Activated naive CD4-positive, alpha-beta T cell treated with anti-CD3 and anti-CD28 coated beads, Interleukin-2, amount 50 U/mL, for 72 hours (primary cell): ENCODE measurements at regions not wholly inside any gene's neighbourhood (a gene's known extent, or its start where the extent isn't known, plus 50 kb on each side); places are given as distances from the start of the nearest gene placed in this dataset.
"Not testable (repeated sequence)": the region's sequence is repeated elsewhere in the genome, so short reads cannot be mapped to it uniquely, and the experiment has no call there.

Experiments
- ATAC-seq, 2 donors: fragments of 150-1000 bp; cut with Tn5 transposase; 2 replicates each; pipeline ENCODE4 v1.10.0; 2021; ENCODE audit warnings: mild to moderate bottlenecking in 2 of 2, moderate library complexity in 2 of 2
- DNase-seq, 2 donors: peaks; one replicate each; pipeline ENCODE4 v3.0.0; 2021 to 2022; ENCODE audit warnings: low spot score in 2 of 2
- H3K27ac Mint-ChIP-seq, 2 donors: one replicate each; pipeline ENCODE4 v1.8.0; 2022; ENCODE audit warnings: mild to moderate bottlenecking in 2 of 2, mixed read lengths in 2 of 2
- H3K36me3 Mint-ChIP-seq, 2 donors: one replicate each; pipeline ENCODE4 v1.8.0; 2022; ENCODE audit warnings: mixed read lengths in 2 of 2
- H3K9me3 Mint-ChIP-seq, 2 donors: one replicate each; pipeline ENCODE4 v1.8.0; 2022; ENCODE audit warnings: mixed read lengths in 2 of 2

DNA sequence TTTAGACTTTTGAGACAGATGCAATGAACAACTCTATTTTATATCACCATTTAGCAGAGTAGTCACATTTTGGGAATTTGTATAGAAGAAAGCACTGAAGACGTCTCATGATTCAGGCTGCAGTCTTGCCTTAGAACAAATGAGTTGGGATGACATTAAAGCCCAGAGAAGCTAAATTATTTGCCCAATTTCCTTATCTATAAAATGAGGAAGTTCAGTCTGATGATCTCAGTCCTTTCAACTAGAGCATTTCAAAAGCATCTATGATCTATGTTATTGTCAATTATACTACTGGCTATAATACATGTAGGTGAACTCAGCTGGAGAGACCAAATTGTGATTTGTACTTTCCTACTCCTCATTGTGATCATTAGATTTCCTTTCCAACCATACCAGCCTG is 154.1 kb downstream of the OSTF1 start:
- DNase-seq (no peak), ATAC-seq (no peak)
- Mint-ChIP-seq H3K27ac (no peak overlapping the region), H3K9me3 (peaks cover 13 to 14% of the 10 kb centered on the region in 2 donors), H3K36me3 (peaks cover 11 to 15% of the 10 kb centered on the region in 2 donors)

DNA sequence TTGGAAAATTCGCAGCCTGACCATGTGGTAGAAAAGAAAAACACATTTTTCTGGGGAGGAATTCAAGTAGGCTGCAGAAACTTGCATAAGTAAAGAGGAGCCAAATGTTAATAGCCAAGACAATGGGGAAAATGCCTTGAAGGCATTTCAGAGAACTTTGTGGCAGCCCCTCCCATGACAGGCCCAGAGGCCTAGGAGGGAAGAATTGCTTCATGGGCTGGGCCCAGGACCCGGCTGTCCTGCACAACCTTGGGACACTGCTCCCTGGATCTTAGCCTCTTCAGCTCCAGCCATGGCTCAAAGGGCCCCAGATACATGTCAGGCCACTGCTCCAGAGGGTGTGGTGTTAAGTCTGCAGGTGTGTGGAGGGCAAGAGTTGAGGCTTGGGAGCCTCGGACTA is 158.6 kb downstream of the OSTF1 start:
- no peak for DNase-seq
- Mint-ChIP-seq H3K36me3 (peaks cover 23 to 49% of the 10 kb centered on the region in 2 donors), H3K9me3 (peaks cover 26% of the 10 kb centered on the region in 2 donors), H3K27ac (no peak overlapping the region)
- ATAC-seq, result no peak

DNA sequence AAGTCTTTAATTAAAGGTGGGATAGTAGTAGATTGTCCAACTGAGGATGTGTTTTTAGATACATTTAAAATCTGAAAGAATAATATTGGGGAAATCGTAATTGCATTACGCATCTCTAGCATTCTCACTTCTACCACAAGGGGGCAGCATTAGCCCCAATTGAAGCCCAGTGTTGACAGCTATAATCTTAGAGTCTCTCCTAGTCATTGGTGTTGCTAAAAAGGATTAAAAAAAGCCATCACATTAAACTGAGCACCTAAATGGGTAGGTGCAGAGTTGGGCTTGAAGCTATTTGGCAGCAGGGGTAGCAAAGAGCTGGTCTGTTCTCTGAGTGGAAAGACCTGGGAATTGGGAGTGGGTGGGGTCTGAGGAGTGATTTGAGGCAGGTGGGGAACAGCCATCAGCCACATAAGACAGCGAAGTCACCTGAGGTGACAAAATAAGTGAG is 177.2 kb downstream of the OSTF1 start:
- Mint-ChIP-seq H3K27ac (no peak overlapping the region), H3K36me3 (peaks cover 0 to 8% of the 10 kb centered on the region in 2 donors), H3K9me3 (no peaks in the 10 kb centered on the region)
- DNase-seq (peak in 1 of 2 donors; percentile 63), ATAC-seq (peak; percentile 53 to 60)

DNA sequence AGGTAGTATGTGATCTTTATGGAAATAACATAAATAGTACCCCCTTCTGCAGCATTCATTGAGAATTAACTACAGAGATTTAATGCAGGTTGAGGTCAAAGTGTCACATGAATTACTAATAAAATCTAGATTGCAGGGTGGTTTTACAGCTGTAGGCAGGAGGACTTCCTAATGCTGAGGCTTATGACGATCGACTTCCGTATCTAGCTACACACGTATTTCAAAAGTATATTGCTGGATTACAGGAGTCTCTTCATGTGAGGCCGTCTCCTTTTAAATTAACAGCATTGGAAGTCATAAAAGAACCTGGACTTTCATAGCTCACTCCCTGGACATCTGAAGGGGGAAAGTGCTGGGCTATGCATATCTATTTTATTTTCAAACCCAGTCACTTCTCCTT is 180.9 kb downstream of the OSTF1 start:
- DNase-seq (no peak), ATAC-seq (no peak)
- H3K27ac Mint-ChIP-seq, result no peak overlapping the region
- peaks cover 6 to 7% of the 10 kb centered on the region in 2 donors for H3K9me3 Mint-ChIP-seq
- peaks cover 6 to 8% of the 10 kb centered on the region in 2 donors for H3K36me3 Mint-ChIP-seq

DNA sequence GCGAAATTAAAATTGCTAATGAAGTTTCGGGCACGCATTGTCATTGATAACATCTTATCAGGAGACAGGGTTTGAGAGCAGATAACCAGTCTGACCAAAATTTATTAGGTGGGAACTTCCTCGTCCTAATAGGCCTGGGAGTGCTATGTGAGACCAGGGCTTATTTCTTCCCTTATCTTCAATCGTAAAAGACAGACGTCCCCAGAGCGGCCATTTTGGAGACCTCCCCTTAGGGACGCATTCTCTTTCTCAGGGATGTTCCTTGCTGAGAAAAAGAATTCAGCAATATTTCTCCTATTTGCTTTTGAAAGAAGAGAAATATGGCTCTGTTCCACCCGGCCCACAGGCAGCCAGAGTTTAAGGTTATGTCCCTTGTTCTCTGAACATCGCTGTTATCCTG is 184.7 kb downstream of the OSTF1 start:
- H3K36me3 Mint-ChIP-seq, H3K9me3 Mint-ChIP-seq, DNase-seq, H3K27ac Mint-ChIP-seq, ATAC-seq: not testable (repeated sequence)

DNA sequence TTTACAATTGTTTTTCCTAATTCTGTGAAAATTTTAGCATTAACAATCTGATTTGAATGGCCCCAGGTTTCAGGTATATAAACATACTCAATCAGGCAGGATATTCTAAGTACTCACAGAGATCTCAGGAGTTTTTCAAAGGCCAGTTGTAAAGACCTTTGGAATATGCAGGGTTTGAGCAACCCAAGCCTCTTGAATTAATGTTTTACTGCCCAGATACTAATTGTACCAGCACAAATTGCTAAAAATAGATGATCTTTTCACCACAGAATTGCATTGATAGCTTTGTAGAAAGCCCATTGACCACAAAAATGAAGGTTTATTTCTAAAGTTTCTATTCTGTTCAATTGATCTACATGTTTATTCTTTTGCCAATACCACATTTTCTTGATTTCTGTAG is 186.5 kb downstream of the OSTF1 start:
- ATAC-seq, result no peak
- no peak overlapping the region for H3K27ac Mint-ChIP-seq
- peaks cover 6 to 7% of the 10 kb centered on the region in 2 donors for H3K9me3 Mint-ChIP-seq
- DNase-seq, result no peak
- H3K36me3 Mint-ChIP-seq, result peaks cover 6 to 8% of the 10 kb centered on the region in 2 donors

DNA sequence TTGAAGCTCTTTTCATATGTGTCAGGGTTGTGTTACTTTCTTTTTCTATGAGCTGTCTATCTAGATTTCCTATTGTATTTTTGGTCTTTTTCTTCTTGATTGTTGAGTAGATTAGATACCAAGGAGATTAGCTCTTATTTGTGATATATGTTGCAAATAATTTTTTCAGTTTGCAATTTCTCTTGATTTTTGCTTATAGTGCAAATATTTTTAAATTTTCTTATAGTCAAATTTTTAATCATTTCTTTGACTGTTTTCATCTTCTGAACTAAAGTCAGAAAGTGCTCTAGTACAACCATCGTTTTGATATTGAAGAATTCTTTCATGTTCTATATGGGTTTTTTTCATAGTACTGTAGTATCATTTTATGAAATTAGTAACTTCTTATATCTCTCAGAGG is 193.7 kb downstream of the OSTF1 start:
- no peak for DNase-seq
- peaks cover 3 to 9% of the 10 kb centered on the region in 2 donors for H3K9me3 Mint-ChIP-seq
- no peak for ATAC-seq
- H3K36me3 Mint-ChIP-seq, result peaks cover 0 to 9% of the 10 kb centered on the region in 2 donors
- no peak overlapping the region for H3K27ac Mint-ChIP-seq

DNA sequence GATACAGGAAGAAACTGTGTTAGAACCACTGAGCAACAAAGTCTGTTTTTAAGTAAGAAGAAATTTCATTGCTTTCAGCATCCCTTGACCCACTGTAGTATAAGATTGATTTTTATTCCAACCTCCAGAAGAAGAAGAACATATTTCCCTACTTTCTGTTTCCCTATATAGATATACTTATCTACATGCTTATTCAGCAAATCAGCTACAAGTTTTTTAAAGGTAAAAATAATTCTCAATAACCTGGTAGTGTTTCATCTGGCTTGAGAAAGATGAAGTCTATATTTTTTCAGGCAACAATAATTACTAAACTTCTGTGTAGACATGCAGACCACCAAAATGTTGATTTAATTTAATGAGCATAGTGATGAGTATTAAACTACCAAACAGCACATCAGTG is 201.0 kb downstream of the OSTF1 start:
- peaks cover 0 to 22% of the 10 kb centered on the region in 2 donors for H3K36me3 Mint-ChIP-seq
- no peak overlapping the region for H3K27ac Mint-ChIP-seq
- peaks cover 4 to 10% of the 10 kb centered on the region in 2 donors for H3K9me3 Mint-ChIP-seq
- ATAC-seq, result no peak
- no peak for DNase-seq

DNA sequence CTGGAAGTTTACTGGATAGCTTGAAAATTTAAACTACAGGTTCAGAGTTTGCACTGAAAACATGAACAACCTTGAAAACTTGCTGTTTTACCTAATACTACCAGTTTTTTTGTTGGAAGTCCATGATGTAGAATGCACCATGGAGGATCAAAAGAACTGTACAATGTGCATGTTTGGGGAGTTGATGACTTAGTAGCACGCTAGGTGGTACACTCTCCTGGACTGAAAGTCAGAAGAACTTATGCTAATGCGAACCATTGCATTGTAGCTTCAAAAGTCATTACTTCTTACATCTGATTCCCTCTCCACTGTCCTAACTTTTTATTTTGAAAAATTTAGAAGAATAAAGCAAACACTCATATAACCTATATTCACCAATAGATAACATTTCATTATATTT is 211.0 kb downstream of the OSTF1 start:
- Mint-ChIP-seq H3K9me3 (no peaks in the 10 kb centered on the region), H3K27ac (no peak overlapping the region), H3K36me3 (no peaks in the 10 kb centered on the region)
- no peak for DNase-seq
- no peak for ATAC-seq

DNA sequence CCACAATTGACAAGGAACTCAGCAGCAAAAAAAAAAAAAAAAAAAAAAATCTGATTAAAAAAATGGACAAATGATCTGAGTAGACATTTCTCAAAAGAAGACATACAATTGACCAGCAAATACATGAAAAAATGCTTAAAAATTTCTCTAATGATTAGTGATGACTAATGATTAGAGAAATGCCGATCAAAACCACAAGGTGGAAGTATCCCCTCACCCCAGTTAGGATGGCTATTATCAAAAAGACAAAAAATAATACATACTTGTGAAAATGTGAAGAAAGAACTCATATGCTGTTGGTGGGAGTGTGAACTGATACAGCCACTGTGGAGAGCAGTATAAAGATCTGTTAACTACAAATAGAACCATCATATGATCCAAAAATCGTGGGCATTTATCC is 245.3 kb downstream of the OSTF1 start:
- H3K36me3 Mint-ChIP-seq, result peaks cover 0 to 7% of the 10 kb centered on the region in 2 donors
- ATAC-seq, result no peak

DNA sequence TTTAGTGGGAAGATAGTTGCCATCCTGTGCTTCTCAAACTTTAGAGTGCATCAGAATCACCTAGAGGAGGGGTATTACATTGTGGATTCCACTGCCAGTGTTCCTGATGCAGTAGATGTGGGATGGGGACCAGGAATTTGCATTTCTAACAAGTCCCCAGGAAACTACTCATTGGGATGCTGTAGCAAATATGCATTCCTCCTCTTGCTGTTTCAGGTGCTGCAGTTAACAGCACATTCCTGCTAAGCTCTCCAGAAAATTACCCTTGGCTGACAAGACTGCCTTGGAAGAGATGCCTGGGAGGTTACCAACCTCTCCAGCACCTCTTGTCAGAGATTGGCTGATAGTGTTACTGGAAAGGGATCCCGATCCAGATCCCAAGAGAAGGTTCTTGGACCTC is 270.5 kb downstream of the OSTF1 start:
- ATAC-seq, result no peak
- peaks cover 6 to 8% of the 10 kb centered on the region in 2 donors for H3K9me3 Mint-ChIP-seq
- H3K27ac Mint-ChIP-seq, result no peak overlapping the region
- H3K36me3 Mint-ChIP-seq, result peaks cover 6 to 8% of the 10 kb centered on the region in 2 donors
- no peak for DNase-seq

More for the DNA sequence above, 245.3 kb downstream of the OSTF1 start:
- Mint-ChIP-seq H3K9me3 (peaks cover 14 to 15% of the 10 kb centered on the region in 2 donors), H3K27ac (no peak overlapping the region)
- DNase-seq, result no peak

DNA sequence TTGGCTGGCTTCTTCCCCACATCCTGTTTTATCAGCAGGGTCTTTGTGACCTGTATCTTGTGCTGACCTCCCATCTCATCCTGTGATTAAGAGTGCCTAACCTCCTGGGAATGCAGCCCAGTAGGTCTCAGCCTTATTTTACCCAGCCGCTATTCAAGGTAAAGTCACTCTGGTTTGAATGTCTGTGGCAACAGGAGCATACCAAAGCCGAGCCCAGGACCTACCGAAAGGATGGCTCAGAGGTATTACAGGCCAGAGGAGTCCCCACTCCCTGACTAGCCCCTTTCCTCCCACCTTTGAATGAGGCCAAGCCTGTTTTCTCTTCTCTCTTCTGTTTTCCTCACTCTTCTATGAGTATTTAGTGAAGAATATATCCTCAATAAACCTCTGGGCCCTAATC is 271.3 kb downstream of the OSTF1 start:
- Mint-ChIP-seq H3K9me3 (peaks cover 6 to 12% of the 10 kb centered on the region in 2 donors), H3K27ac (no peak overlapping the region)

DNA sequence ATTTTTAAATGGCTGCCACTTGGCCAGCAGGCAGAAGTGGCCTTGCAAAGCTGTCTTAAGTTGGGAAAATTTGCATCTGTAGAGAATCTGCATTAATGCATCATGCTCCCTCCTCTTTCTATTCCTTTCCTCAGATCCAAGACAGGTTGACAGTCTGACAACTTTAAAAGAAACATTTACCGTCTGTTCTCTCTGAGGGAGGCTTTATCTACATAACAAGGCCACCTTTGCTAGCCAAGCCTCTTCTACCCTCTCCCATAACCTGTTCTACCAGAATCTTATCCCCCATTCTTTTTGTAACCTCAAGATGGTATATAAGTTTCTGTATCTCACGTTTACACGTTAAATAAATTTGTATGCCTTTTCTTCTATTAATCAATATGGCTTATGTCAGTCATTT is 271.9 kb downstream of the OSTF1 start:
- no peak for ATAC-seq
- DNase-seq, result no peak
- no peak overlapping the region for H3K27ac Mint-ChIP-seq
- peaks cover 6 to 14% of the 10 kb centered on the region in 2 donors for H3K36me3 Mint-ChIP-seq
- peaks cover 6 to 16% of the 10 kb centered on the region in 2 donors for H3K9me3 Mint-ChIP-seq

More for the DNA sequence above, 271.3 kb downstream of the OSTF1 start:
- H3K36me3 Mint-ChIP-seq, result peaks cover 6 to 14% of the 10 kb centered on the region in 2 donors
- DNase-seq (no peak), ATAC-seq (no peak)

DNA sequence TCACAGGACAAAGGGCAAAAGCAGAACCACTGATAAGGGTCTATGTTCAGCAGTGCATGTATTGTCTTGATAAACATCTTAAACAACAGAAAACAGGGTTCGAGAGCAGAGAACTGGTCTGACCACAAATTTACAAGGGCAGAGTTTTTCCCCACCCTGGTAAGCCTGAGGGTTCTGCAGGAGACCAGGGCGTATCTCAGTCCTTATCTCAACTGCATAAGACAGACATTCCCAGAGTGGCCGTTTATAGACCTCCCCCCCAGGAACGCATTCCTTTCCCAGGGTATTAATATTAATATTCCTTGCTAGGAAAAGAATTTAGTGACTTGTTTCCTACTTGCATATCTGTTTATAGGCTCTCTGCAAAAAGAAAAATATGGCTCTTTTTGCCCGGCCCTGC is 274.1 kb downstream of the OSTF1 start:
- DNase-seq, ATAC-seq, H3K27ac Mint-ChIP-seq: not testable (repeated sequence)
- Mint-ChIP-seq H3K9me3 (peaks cover 6 to 16% of the 10 kb centered on the region in 2 donors), H3K36me3 (peaks cover 6 to 14% of the 10 kb centered on the region in 2 donors)

DNA sequence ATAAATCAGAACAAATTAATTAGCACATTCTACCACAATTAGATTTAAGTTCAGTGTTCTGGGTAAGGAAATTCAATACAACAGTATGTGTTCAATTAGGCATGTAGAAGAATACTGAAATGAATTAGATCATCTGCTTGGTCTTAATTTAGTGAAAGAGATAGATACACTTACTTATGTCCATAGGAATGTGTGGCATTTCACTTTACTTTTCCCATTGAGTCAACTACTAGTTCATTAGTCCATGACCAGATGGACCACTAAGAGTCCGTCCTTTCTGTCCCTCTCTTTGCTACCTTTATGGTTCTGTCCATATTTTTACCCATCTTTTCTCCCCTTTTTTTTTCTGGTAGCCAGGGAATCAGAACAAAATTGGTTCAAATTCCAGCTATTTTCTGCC is 276.9 kb downstream of the OSTF1 start:
- peaks cover 6 to 14% of the 10 kb centered on the region in 2 donors for H3K36me3 Mint-ChIP-seq
- no peak overlapping the region for H3K27ac Mint-ChIP-seq
- no peak for DNase-seq
- H3K9me3 Mint-ChIP-seq, result peaks cover 6 to 16% of the 10 kb centered on the region in 2 donors
- no peak for ATAC-seq

DNA sequence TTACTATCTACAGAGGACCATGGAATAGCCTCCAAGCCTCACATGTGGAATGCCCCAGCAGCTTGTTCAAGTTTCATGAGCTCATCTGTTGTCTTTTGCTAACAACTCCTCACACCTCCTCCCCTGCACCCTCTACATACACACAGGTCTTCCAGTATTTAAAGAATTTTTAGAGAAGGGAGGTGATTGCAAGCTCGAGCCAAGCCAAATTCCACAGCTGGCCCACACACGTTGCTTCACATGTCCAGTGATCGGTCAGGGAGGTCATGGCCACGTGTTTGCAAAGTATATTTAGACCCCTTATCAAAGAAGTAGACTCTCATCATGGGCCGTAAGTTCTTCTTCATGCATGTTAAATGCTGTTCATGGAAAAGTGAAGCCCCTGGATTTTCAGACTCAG is 281.7 kb downstream of the OSTF1 start:
- Mint-ChIP-seq H3K27ac (no peak overlapping the region), H3K36me3 (no peaks in the 10 kb centered on the region), H3K9me3 (peaks cover 0 to 2% of the 10 kb centered on the region in 2 donors)
- no peak for ATAC-seq
- DNase-seq, result no peak

DNA sequence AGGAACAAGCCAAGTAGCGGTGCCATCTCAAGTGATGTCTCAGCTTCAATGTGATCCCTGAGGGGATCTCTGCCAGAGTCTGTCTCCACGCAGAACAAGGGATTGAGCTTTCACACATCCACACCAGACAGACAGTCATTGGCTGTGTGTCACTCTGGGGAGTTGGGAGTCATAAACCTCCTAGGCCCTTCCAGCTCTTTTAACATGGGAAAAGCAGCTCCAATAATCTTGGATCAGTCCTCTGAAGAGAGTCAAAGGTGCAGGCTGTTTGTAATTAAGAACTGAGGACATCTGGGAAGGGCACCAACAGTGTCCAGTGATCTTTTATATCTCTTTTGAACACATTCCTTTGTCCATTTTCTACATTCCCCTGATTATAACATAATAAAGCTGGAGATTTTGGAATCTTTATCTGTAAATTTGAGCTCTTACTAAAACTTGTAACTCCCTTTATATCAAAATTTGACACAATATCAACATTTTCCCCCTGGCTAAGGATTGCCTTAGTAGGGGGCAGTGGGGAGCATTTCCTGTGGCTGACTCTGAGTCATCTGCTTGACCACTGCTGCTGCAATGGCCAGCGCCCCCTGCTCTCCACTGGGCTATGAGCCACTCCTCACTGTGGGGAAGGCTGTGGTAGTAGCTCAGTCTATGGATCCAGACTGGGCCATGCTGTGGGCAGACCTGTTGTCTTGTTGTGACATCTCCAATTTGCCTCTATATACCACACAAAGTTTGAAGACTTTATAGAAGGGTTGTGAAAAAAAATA is 284.4 kb downstream of the OSTF1 start:
- Mint-ChIP-seq H3K9me3 (no peaks in the 10 kb centered on the region), H3K36me3 (no peaks in the 10 kb centered on the region), H3K27ac (no peak overlapping the region)
- ATAC-seq (no peak), DNase-seq (no peak)

DNA sequence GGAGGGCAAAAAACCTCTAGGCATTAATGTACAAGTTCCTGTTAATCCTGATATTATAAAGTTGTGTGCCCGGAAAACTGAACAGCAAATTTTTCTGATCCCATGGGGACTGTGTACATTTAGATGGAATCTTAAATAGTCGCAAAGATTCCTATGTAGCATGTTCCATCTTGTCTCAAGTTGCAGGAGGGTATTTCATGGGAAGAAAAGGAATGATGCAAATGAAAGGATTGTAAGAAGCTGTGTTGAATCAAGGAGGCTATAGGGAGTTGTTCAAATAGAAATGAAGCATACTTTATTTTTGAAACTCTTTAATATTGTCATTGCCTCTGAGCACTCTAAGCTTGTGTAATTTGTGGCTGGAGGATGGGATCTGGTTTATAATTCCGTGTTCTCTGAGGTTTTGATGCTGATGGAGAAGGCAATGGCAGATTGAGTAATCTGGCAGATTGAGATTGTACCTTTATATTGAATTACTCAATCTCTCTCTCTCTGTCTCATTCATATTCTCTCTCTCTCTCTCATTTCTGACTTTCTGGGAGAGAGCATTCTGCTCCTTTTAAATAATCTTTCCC is 288.5 kb downstream of the OSTF1 start:
- no peak for DNase-seq
- H3K9me3 Mint-ChIP-seq, result no peaks in the 10 kb centered on the region
- ATAC-seq, result no peak
- H3K36me3 Mint-ChIP-seq, result no peaks in the 10 kb centered on the region
- no peak overlapping the region for H3K27ac Mint-ChIP-seq
